Fibroblast of villous mesenchyme (primary cell): ENCODE measurements at regions not wholly inside any gene's neighbourhood (a gene's known extent, or its start where the extent isn't known, plus 50 kb on each side); places are given as distances from the start of the nearest gene placed in this dataset.

ENCODE experiments used
- DNase-seq: peaks from one replicate; pipeline ENCODE4 v3.0.0-alpha.2; 2010; ENCODE audit warnings: low read depth
- H3K4me3 ChIP-seq: 2 replicates; pipeline ENCODE4 v1.5.1; 2011; ENCODE audit warnings: low read depth, mild to moderate bottlenecking, low read length
- CTCF ChIP-seq: IDR thresholded peaks from 2 replicates; pipeline ENCODE4 v1.5.1; 2012; ENCODE audit warnings: low read depth, mild to moderate bottlenecking, low read length; ENCODE audit not compliant: insufficient read depth

GRCh38 chr9:3773362-3774060 lies 247.7 kb upstream of the RFX3 start:
- no peak for DNase-seq
- H3K4me3 ChIP-seq, result no peak overlapping the region
- TF ChIP-seq CTCF, result no peak

GRCh38 chr9:3769646-3770045 lies 243.8 kb upstream of the RFX3 start:
- no peak for TF ChIP-seq CTCF
- H3K4me3 ChIP-seq, result no peak overlapping the region
- DNase-seq, result peak; percentile 34

- no peak for TF ChIP-seq CTCF
- DNase-seq, result peak; percentile 99
- no peak overlapping the region for H3K4me3 ChIP-seq
These were observed 243.1 kb upstream of the RFX3 start for GRCh38 chr9:3768712-3769457.

GRCh38 chr9:3768286-3768685 lies 242.5 kb upstream of the RFX3 start:
- H3K4me3 ChIP-seq, result no peak overlapping the region
- TF ChIP-seq CTCF, result no peak
- no peak for DNase-seq

- TF ChIP-seq CTCF, result no peak
- peak; percentile 68 for DNase-seq
- no peak overlapping the region for H3K4me3 ChIP-seq
These were observed 236.3 kb upstream of the RFX3 start for GRCh38 chr9:3762076-3762475.

- peak; percentile 49 for DNase-seq
- H3K4me3 ChIP-seq, result no peak overlapping the region
- TF ChIP-seq CTCF, result no peak
These were observed 234.2 kb upstream of the RFX3 start for GRCh38 chr9:3760031-3760430.
